Amygdala (tissue), 56 donors: ENCODE measurements at regions not wholly inside any gene's neighbourhood (a gene's known extent, or its start where the extent isn't known, plus 50 kb on each side); places are given as distances from the start of the nearest gene placed in this dataset.

Experiments used
- DNase-seq, 56 donors: peaks; one replicate each; lab custom pipeline; 2025; lab: John Stamatoyannopoulos, UW

GRCh38 chr2:4354678-4355077 lies 651.3 kb downstream of the DCDC2C start:
- DNase-seq = peak in 1 of 56 donors; percentile 18

GRCh38 chr2:4356109-4356508 lies 652.7 kb downstream of the DCDC2C start:
- DNase-seq = no peak

- no peak for DNase-seq
Measured at GRCh38 chr2:4356541-4356940, 653.2 kb downstream of the DCDC2C start.

- DNase-seq = no peak
Measured at GRCh38 chr2:4357121-4357520, 653.7 kb downstream of the DCDC2C start.

- no peak for DNase-seq
Measured at GRCh38 chr2:4358837-4359236, 655.5 kb downstream of the DCDC2C start.

- DNase-seq = no peak
Measured at GRCh38 chr2:4368907-4369306, 665.5 kb downstream of the DCDC2C start.

GRCh38 chr2:4369826-4370419 lies 666.5 kb downstream of the DCDC2C start:
- DNase-seq = no peak

- DNase-seq = no peak
Measured at GRCh38 chr2:4370422-4371090, 667.2 kb downstream of the DCDC2C start.

- DNase-seq = no peak
Measured at GRCh38 chr2:4381049-4381448, 677.7 kb downstream of the DCDC2C start.

GRCh38 chr2:4381773-4382172 lies 678.4 kb downstream of the DCDC2C start:
- no peak for DNase-seq

GRCh38 chr2:4391013-4391412 lies 687.6 kb downstream of the DCDC2C start:
- DNase-seq = no peak

GRCh38 chr2:4404363-4404762 lies 701.0 kb downstream of the DCDC2C start:
- no peak for DNase-seq

- no peak for DNase-seq
Measured at GRCh38 chr2:4408321-4408720, 704.9 kb downstream of the DCDC2C start.

- no peak for DNase-seq
Measured at GRCh38 chr2:4412637-4413187, 709.3 kb downstream of the DCDC2C start.

- no peak for DNase-seq
Measured at GRCh38 chr2:4415171-4415570, 711.8 kb downstream of the DCDC2C start.

- no peak for DNase-seq
Measured at GRCh38 chr2:4415810-4416413, 712.5 kb downstream of the DCDC2C start.

GRCh38 chr2:4416431-4416830 lies 713.1 kb downstream of the DCDC2C start:
- DNase-seq = peak in 1 of 56 donors; percentile 1

- DNase-seq = no peak
Measured at GRCh38 chr2:4417771-4418170, 714.4 kb downstream of the DCDC2C start.

GRCh38 chr2:4420032-4420431 lies 716.7 kb downstream of the DCDC2C start:
- DNase-seq = no peak

- no peak for DNase-seq
Measured at GRCh38 chr2:4424153-4424552, 720.8 kb downstream of the DCDC2C start.

GRCh38 chr2:4427083-4427482 lies 723.7 kb downstream of the DCDC2C start:
- no peak for DNase-seq

GRCh38 chr2:4445821-4446220 lies 742.4 kb downstream of the DCDC2C start:
- DNase-seq = no peak
